Stimulated activated naive CD4-positive, alpha-beta T cell treated with Interleukin-2 at 50 U/mL for 16 hours (primary cell): ENCODE measurements at regions not wholly inside any gene's neighbourhood (a gene's known extent, or its start where the extent isn't known, plus 50 kb on each side); places are given as distances from the start of the nearest gene placed in this dataset.
"Not testable (repeated sequence)": the region's sequence is repeated elsewhere in the genome, so short reads cannot be mapped to it uniquely, and the experiment has no call there.

Experiments
- DNase-seq: peaks from one replicate; lab custom pipeline; 2025; lab: John Stamatoyannopoulos, UW

DNA sequence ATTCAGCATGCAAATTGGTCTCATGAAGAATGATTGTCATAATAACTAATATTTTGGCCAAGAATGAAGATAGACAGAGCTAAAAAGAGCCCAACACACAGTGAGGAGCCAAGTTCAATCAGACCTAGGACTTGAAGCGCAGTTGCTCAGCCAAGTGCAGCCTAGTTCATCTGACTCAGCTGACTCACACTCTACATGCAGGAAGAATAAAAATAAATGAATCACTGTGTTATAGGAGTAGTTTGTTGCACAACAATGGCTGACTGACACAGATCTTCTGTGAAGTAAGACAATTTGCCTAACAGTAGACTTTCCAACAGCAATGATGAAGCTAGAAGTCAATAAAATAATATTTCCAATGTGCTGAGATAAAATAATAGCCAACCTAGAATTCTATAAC, 261.5 kb downstream of the CEMIP2 start:
- DNase-seq = no peak

DNA sequence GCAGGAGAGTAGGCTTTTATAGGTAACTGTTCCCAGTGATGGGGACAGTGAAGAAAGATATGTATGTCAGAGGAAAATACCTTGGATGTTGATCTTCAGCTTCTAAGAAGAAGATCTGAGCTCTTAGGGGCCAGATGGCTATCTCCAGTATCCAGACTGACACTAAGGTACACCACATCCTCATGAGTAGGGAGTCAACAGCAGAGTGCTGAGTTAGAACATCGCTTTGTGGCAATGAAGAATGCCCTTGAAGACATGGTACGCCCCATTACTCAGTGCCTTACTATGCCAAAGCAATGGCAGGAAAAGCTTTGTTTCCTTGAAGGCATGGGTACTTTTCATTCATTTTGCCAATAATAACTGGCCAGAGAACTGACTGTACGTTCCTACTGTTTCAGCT, 263.7 kb downstream of the CEMIP2 start:
- DNase-seq = no peak

DNA sequence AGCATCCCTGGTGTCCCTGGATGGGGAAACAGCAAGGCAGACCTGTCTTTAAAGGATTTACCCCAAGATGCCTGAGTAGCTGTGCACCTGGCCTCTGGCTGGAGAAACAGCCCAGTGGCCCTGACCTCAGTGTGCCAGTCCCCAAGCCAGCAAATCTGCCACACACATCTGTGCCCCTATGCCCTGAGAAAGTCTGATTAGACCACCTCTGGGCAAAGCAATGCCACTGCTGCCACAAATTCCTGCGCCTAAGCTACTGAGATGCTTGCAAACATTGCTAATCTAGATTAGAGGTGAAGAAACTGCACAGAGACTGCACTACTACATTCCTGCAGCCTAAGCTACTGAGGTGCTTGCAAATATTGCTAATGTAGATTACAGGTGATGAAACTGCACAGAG, 269.6 kb downstream of the CEMIP2 start:
- no peak for DNase-seq

DNA sequence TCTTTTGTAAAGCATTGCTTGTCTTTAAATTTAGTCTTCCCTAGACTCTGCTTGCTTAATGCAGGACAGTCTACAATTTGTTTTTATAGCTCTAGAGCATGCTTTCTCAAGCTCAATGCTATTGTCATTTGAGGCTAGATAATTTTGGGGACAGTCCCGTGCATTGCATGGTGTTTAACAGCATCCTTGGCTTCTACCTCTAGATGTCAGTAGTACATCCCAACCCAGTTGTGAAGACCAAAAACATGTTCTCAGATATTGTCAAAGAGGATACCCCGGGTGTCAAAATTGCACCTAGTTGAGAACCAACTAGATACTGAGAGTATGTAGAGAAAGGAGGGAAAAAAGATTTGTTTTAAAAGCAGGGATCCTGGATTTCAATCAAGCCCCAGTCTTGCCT, 277.5 kb downstream of the CEMIP2 start:
- DNase-seq = no peak

DNA sequence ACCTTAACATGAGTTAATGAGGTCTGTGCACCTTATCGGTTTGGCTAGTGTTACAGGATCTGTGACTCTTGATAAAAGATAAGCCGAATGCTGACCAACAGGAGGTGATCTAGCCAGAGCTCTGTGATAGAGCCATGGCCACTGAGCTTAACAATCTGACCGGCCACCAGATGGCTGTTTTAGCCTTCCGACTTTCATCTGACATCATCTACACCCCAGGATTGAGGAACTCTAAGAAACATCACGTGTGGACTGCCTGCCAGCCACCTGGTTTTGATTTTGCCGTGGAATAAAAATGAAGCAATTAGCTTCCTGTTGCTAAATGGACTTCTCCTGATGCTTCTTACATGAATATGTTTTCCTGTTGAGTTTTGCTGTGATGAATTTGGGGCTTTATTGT, 281.3 kb downstream of the CEMIP2 start:
- no peak for DNase-seq

DNA sequence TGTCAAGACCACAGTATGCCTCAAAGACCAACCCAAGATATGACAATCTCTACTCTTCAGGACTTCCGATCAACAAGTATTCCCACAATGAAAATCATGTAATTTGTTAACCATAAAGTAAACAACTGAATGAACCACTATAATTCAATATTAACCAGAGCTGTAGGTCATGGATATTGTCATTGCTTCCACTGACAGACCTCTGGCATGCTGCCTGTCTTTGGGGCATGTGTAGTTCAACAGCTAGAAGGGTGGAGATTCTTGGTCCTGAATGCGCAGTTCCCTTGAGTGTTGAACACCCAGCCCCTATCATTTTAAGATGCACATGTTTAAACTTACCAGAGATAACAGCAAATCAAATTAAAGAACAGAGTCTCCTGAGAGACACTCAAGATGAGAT, 283.0 kb downstream of the CEMIP2 start:
- DNase-seq = no peak

DNA sequence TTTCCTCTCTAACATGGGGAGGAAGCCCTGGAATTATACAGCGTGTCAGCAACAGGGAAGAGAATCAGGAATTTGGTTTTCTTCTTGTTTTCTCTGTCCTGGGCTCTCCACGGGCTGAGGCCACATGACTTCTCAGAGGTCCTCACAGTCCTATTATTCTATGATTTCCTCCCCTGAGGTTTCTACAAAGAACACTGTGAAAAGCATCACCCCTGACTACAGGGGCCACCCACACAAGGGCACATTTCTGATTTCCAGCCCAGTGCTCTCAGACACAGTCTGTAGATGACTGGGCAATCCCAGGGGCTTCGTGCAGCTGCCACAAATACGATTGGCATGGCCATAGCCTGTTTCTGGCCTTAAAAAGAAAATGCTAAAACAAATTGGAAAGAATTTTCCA, 284.9 kb downstream of the CEMIP2 start:
- DNase-seq = no peak

DNA sequence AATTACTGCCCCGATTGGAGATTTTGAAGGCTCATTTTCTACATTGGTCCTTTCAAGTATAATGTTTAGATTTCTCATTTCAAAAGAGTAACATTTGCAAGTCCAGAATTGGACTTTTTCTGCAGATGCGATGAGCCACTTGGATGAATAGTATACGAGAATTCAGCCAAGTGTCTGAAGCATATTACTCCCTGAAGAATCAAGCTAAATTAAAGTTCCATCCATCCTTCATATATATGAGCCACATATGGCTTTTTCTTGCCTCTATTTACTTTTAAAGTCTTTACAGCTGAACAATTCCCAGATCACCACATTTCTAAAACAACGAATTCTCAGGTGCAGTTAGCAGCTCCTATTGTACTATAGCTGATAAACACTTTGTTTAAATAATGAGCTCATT, 288.7 kb downstream of the CEMIP2 start:
- DNase-seq = no peak

DNA sequence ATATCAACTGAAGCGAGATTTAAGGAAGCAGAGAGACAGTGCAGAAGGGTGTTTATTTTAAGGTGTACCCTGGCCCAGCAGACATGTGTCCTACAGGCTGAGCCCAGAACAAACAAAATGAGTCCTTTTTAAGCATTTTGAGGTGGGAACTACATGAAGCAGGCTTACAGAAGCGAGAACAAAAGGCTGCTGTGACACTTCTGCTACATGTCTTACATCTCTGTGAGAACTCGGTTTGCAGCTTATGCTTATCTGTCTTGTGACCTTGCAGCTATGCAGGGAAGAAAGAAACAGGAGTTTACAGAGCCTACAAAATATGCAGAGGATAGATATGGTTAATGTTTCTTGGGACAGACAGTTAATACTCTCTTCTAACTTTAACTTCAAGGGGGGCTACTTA, 295.9 kb downstream of the CEMIP2 start:
- no peak for DNase-seq

DNA sequence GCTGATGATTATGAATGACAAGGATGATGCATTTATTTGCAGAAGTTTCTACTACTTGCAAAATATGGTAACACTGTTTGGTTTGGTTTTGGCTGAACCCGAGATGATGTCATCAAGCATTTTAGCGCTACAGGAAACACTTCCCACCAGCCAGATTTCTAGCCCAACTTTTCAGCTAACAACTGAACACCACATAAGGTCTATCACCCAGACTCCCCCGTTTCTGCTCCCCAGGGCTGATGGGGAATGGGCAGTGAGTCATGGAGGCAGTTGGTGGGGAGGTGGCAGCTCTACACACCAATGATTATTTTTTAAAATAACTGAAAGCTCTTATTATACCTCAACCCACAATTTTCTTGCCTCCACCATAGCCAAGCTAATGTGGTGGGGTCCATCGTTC, 302.9 kb downstream of the CEMIP2 start:
- DNase-seq = no peak

DNA sequence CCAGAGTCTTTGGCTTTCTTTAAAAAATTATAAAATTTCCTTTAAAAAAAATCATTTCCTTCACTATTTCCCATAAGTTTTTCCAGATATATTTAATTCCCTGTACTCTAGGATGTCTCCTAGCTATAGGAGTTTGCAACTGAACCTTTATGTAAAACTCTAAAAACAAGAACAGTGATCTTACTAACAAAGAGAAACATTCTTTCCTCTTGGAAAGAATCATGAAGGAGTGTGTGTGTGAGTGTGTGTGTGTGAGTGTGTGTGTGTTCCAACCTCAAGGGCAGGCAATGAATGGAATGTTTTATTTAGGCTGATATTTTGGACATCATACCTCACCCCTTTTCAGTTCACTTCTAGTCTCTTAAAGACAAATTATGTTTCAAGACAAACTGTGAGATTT, 309.2 kb downstream of the CEMIP2 start:
- DNase-seq = no peak

DNA sequence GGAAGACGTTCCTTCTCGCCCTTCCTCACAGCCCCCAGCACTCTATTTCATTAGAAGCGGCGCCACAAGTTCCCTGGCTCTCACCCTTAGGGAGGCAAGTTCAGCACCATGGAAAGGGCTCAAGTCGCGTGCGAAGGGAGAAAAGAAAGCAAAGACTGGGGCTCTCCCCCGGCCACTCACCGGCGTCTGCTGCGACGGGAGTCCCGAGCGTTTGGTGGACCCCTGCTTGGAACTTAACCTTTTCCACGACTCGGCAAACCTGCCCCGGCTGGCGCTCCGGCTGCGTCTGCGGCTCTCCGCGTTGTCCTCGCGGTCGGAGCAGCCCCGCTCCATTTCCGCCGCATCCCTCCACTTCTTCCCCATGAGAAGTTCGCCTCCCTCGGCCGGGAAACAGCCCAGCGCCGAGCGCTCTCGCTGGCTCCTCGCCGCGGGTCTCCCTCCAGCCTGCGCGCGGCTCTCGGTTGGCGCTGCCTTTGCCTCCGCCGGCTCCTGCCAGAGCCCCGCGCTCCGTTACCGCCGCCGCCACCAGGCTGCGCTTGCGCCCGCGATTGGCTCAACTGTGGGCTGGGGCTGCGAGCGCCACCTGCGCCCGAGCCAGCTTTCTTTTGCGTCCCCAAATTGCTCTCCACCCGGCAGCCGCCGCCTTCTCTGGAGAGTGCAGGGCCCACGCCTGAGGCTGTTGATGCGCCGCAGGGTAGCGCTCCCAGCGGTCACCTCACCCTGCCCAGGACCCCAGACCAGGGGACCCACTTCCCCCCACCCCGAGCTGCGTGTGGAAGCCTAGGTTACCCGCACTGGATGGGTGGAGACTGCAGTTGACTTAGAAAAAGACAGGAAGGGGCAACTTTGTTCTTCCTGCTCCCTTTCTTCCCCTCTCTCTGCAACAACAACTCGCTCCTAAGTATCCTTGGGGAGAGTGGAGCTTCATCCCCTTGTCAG, 321.6 kb downstream of the CEMIP2 start:
- no peak for DNase-seq

DNA sequence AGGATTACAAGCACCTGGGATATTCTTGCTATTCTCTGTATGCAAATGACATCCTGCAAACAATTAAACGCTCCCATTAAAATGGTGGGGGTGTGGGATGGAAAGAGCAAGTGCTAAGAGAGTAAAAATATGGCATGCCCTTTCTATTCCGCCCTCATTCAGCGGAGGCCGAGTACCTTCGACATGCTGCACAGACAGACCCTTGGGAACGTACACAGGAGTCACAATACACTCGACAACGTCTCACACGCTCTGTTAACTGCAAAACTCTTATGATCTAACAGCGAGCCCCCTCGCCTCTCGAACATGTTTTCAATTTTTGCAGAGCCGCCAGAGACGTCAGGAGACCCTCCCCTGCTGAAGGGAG, 322.2 kb downstream of the CEMIP2 start:
- no peak for DNase-seq

DNA sequence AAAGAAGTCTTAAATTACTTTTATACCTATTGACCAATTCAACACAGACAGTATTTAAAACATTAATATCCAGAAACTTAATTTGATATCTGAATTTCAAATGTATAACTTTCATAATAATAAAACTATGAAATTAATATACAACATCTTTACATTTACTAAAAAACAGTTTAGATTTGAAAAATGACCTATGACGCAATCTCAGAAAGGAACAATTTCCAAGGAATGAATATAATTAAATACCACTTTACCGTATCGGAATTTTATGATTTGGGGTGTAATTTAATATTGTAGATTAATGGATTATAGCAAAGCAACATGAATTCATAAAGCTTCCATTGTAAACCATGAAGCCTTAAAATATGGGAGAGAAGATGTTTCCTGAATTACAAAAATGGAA, 321.5 kb upstream of the TRPM3 start:
- DNase-seq = no peak

DNA sequence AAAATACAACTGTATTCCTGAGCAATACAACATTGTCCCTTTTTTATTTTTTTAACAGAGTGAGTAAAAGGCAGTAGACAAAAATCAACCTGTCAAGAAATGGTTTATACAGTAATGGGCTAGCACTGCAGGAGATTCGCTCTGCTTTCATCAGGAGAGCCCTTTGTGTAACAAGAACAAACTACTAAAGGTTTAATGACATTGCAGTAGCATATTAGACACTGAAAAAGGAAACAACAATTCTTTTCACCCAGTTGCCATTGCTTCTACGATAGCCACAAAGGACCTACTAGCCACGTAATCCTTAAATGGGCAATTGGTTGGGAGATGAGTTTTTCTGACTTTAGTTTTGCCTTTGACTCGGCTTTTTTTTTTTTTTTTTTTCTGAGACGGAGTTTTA, 319.8 kb upstream of the TRPM3 start:
- no peak for DNase-seq

DNA sequence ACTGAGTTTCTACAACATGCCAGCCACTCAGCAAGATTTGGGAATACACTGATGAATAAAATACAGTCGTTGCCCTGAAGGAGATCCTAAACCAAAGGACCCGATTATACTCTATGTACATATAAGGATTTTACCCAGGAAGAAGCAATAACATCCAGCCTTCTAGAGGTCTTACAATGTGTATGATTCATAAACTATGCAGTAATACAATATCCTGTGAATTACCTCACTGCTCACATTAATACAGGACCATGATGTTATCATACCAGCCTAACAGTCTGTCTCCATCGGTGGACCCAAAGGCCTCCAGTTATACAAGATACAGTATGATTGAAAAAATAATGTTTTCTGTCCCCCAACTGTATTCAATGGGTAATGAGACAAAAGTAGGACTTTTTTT, 310.5 kb upstream of the TRPM3 start:
- DNase-seq = no peak

DNA sequence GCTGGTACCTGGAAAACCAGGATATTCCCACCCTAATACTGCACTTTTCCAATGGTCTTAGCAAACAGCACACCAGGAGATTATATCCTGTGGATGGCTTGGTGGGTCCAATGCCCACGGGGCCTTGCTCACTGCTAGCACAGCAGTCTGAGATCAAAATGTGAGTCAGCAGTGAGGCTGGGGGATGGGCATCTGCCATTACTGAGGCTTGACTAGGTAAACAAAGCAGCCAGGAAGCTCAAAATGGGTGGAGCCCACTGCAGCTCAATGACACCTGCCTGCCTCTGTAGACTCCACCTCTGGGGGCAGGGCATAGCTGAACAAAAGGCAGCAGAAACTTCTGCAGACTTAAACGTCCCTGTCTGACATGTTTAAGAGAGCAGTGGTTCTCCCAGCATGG, 285.9 kb upstream of the TRPM3 start:
- DNase-seq = not testable (repeated sequence)

DNA sequence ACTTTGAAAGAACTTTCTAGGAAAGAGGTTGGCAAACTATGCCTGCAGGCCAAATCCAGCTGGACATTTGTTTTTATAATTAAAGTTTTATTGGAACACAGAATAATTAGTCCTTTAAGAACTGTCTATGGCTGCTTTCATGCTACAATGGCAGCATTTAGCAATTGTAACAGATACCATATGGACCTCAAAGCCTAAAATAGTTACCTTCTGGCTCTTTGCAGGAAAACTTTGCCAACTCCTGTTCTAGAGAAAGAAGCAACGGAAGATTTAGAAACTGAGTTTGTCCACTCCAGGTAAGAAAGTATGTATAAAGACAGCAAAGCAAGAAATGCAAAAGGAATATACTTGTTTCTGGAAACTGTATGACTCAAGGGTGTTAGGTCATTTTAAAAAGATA, 281.7 kb upstream of the TRPM3 start:
- DNase-seq = no peak

DNA sequence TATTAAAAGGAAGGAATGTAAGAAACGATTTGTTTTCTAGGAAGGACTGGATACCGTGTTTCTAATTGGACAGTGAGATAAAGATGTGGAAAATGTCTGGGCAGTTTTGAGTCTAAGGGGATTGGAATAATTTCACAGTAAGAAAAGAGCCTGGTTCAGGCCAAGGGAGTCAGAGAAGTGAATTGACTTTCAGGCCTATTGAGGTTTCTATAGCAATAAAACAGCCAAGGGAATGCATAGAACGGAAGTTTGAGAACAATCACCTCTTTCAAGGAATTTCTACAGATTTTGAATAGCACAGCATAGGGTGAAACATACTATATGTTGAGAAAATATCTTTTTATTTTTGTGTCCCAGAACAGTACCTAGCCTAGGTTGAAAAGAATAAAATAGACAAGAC, 271.6 kb upstream of the TRPM3 start:
- DNase-seq = no peak

DNA sequence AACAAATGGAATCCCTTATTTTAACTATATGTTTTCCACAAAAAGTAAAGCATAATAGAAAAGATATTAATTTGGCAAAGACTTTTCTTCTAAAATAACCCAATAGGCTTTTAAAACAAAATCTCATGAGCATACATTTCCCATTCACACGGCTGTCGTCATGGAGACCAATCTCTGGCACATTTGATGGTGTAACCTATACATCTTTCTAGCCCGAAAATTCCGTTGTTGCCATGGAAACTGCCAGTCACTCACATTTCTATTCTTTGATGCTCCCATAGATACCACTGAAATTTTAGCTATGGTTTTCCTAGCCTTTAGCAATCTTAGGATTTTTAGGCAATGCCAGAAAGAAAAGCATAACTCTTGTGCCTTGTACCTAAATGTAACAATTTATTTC, 262.9 kb upstream of the TRPM3 start:
- DNase-seq = no peak

DNA sequence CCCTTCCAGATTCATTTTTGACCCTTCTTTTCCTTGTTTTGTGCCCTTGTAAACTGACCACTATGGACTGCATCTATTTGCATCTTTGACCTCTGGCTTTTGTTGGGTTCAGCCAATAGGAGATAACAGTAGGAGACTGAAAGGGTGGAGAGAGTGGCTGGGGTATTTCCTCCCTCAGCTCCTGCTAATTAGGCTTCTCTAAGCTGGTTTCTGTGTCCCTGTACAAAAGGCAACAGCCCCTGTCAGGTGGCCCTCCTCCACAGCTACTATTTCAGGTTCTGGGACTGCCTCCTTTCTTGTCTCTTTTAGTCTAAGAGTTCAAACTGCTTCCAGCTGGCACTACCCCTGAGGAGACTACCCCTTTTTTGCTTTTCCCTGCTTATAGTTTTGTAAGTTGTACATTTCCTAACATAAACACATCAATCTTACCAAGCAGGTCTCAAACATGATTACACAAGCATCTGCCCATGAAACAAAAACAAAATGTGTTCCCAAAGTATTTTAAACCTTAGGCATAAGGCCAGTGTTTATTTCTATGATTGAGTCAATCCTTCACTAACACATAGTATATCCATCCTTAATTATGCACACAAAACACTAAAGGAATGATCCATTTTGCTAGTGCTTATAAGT, 262.0 kb upstream of the TRPM3 start:
- DNase-seq = no peak

DNA sequence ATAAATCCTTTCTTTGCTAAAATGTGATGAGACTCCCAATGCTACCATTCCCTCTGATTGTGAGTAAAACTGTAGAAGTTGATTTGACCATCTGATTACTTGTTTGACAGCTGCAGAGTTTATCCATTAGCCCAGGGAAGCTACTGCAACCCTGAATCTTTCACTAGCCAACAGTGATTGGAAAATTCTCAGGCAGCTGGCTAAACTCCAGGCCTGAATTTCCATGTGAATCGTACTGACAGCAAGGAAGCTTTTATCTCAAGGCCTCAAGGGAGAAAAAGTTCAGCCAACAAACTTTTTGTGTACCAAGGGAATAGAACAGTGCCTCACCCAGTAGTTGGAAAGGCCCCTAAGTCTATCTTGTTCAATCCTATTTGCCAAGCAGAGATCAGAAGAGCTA, 246.7 kb upstream of the TRPM3 start:
- DNase-seq = no peak

DNA sequence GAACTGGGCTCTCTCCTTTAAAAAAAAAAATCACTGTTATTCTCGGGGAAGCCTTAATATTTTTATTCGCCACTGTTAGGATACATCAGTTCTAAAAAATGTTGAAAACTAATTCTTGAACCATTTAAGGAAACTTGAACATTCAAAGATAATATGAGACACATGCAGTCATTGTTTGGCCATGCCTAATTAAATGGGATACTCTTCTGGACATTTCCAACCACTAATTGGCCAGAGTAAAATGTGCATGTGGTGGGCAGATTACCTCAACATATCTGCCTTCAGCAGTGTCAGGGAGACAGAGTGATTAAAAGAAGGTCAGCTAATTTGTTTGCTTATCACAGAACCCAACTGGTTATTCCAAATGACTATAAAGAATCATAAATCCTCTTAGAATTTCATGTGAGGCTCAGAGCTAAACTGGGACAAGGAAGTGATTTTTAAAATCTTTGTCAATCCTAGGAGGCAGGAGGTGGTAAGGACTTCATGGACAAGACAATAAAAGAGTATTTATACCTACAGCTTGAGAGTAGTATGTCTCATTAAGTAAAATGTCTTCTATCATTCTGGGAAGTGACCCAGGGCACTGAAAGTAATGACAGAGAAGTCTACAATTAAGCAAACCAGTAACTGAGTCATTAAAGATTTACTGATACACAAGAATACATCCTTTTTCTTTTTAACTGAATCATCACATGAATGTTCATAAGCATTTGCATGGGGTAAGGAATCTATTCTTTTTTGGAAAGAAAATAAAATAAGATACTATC, 242.9 kb upstream of the TRPM3 start:
- DNase-seq = no peak
